GM12872 (cell line): ENCODE measurements at regions not wholly inside any gene's neighbourhood (a gene's known extent, or its start where the extent isn't known, plus 50 kb on each side); places are given as distances from the start of the nearest gene placed in this dataset.

Experiments used
- CTCF ChIP-seq: IDR thresholded peaks from 3 replicates; pipeline ENCODE4 v1.5.1; 2011; ENCODE audit warnings: low read depth, mild to moderate bottlenecking, low read length, moderate library complexity; ENCODE audit not compliant: insufficient read depth

- no peak for TF ChIP-seq CTCF
Measured at GRCh38 chr4:119728185-119728584, 99.6 kb upstream of the PDE5A start.

- TF ChIP-seq CTCF: no peak
Measured at GRCh38 chr4:119726505-119726904, 97.9 kb upstream of the PDE5A start.

- TF ChIP-seq CTCF: no peak
Measured at GRCh38 chr4:119725688-119726330, 97.2 kb upstream of the PDE5A start.

- TF ChIP-seq CTCF: no peak
Measured at GRCh38 chr4:119725011-119725410, 96.4 kb upstream of the PDE5A start.

- no peak for TF ChIP-seq CTCF
Measured at GRCh38 chr4:119722670-119723069, 94.1 kb upstream of the PDE5A start.

GRCh38 chr4:119721878-119722277 lies 93.3 kb upstream of the PDE5A start:
- no peak for TF ChIP-seq CTCF

GRCh38 chr4:119715490-119716445 lies 87.2 kb upstream of the PDE5A start:
- no peak for TF ChIP-seq CTCF
